GM12875 (cell line): ENCODE measurements at regions not wholly inside any gene's neighbourhood (a gene's known extent, or its start where the extent isn't known, plus 50 kb on each side); places are given as distances from the start of the nearest gene placed in this dataset.

ENCODE experiments used
- H3K4me3 ChIP-seq: one replicate; pipeline ENCODE4 v1.5.1; 2011; ENCODE audit warnings: low read depth, low read length, control low read depth
- CTCF ChIP-seq: IDR thresholded peaks from 2 replicates; pipeline ENCODE4 v1.5.1; 2011; ENCODE audit warnings: low read depth, mild to moderate bottlenecking, control low read depth, inconsistent platforms, low read length, moderate library complexity, borderline replicate concordance; ENCODE audit not compliant: insufficient read depth

DNA sequence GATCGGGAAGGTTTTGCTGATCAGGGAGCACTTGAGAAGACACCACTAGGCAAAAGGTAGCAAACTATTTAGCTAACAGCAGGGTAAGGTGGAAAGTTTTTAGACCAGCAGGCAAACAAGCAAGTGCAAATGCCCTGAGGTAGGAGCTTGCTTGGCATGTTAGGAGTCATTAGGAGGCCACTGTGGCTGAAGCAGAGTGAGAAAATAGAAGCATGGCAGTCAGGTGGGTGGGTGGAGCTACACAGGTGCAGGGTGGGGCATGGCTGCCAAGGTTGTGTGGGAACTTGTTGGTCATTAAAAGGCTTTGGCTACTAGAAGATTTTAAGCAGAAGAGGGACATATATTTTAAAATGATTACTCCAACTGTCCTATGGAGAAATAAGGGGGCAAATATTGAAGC is 77.3 kb downstream of the EDN1 start:
- TF ChIP-seq CTCF: no peak

DNA sequence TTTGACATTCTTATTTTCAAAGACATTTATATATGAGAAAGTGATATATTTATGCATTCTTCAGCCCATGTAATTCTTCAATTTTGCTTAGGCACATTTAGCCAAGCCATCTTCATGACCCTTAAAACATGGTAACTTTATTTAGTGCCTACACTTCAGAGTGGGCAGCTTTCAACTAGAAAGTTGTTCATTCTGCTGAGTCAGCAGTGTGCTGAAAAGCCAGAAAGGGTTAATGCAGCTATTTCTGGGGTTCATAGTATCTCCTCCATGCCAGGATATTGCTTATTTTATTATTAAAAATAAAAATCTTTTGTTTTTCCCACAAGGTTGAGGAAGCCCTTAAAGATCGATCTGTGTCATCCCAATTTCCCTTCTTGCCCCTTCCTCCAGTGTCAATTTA is 79.2 kb downstream of the EDN1 start:
- TF ChIP-seq CTCF: no peak

More for the DNA sequence above, 77.3 kb downstream of the EDN1 start:
- no peak overlapping the region for H3K4me3 ChIP-seq

DNA sequence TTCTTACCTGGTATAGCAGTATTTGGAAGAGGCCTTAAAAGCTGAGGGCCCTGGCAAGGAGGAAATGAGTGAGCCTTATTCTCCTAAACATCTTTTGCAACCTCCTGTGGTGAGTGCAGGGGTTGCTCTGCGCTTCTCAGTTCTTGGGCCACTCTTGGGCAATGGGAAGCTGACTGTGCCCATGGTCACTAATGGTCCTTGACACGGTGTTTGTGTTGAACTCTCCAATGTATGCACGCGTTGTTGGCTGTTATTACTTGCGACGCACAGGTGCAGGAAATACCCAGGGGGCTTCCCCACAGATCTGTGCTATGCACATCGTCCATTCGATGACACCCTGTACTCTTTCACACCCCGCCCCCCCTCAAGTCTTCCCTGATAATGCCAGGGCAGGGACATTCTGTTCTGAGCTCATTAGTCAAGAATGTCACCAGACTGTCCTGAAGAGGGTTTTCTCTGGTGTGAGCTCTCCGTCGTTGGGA is 79.7 kb downstream of the EDN1 start:
- no peak overlapping the region for H3K4me3 ChIP-seq
- TF ChIP-seq CTCF: peak; percentile 13; the same call in 1 of the 2 replicates

More for the DNA sequence above, 79.2 kb downstream of the EDN1 start:
- H3K4me3 ChIP-seq: no peak overlapping the region

GRCh38 chr6:12371151-12371550 is 81.0 kb downstream of the EDN1 start:
- H3K4me3 ChIP-seq: no peak overlapping the region
- TF ChIP-seq CTCF: no peak

DNA sequence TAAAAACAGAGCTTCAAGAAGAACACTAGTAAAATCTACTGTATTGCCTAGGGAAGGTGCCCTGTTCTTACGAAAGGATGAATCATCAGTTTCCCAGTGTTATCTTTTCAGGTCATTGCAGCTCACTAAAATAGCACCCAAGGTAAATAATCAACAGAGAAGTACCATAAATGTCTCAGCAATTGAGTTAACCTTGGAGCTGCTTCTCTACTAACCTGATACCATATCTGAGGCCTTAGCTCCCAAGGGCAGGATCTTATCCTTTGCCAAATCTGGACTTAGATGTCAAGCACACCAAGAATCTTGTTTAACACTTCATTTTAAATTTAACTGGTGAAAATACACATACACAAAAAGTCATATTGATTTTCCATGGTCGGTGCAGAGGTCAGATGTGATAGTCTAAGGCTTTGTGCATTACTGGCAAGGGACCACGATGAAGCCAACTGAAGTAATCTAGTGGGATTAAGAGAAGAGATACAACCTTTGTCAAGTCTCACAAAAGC is 81.5 kb downstream of the EDN1 start:
- no peak for TF ChIP-seq CTCF
- H3K4me3 ChIP-seq: no peak overlapping the region

DNA sequence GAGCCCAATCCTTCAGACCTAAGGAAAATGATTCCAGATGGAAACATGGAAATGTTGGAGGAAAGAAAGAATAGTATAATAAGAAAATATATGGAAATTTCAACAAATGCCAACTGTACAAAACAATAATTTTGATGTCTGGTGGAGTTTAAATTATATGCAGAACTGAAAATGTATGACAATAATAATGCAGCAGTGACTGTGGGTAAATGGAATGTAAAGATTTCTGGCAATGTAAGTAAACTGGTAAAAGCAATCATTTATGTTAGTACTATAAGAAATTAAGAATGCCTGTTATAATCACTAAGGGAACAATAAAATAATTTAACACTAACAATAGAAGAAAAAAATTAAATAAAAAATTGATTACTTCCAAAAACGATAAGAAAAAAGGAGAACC is 89.0 kb downstream of the EDN1 start:
- no peak overlapping the region for H3K4me3 ChIP-seq
- TF ChIP-seq CTCF: no peak

- no peak for TF ChIP-seq CTCF
- H3K4me3 ChIP-seq: no peak overlapping the region
Measured at GRCh38 chr6:12381587-12381986, 91.4 kb downstream of the EDN1 start.
